A549 (cell line): ENCODE measurements at regions not wholly inside any gene's neighbourhood (a gene's known extent, or its start where the extent isn't known, plus 50 kb on each side); places are given as distances from the start of the nearest gene placed in this dataset.

ENCODE experiments used
- KDM5A ChIP-seq: fragments of 200-600 bp; sonication (generic); IDR thresholded peaks from 2 replicates; pipeline ENCODE4 v1.6.1; 2016; ENCODE audit warnings: antibody characterized with exemption, mild to moderate bottlenecking
- TP53 ChIP-seq: fragments of 250-450 bp; sonication (Bioruptor Pico); IDR thresholded peaks from 2 replicates; pipeline ENCODE4 v1.5.0; 2021; ENCODE audit warnings: mild to moderate bottlenecking, moderate library complexity
- TF ChIP-seq, protein P1 (sequence below): fragments of >200 bp; sonication (Bioruptor Twin); formaldehyde crosslinking; IDR thresholded peaks from 3 replicates; pipeline ENCODE4 v1.5.1; 2016

DNA sequence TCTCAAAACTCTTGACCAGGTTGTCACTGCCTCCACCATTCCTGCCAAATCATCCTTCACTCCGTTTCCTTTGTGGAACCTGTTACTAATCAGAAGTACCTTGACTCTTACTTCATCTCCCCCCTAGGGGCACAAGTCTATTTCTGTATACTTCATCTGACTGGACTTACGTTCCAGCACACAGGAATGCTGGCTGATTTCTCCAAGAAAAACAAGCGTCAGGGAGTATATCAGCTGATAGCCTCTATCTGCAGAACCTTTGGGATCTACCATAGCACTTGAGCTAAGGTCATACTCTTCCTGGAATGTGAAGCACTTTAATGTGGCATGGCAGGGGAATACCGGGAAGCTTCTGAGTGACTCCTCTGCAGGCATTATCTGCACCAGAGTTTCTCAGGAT, 178.1 kb upstream of the MOCS1 start:
- TF ChIP-seq TP53 (CRISPR knock-in tag) (no peak), KDM5A (no peak)
- TF ChIP-seq, protein P1, sequence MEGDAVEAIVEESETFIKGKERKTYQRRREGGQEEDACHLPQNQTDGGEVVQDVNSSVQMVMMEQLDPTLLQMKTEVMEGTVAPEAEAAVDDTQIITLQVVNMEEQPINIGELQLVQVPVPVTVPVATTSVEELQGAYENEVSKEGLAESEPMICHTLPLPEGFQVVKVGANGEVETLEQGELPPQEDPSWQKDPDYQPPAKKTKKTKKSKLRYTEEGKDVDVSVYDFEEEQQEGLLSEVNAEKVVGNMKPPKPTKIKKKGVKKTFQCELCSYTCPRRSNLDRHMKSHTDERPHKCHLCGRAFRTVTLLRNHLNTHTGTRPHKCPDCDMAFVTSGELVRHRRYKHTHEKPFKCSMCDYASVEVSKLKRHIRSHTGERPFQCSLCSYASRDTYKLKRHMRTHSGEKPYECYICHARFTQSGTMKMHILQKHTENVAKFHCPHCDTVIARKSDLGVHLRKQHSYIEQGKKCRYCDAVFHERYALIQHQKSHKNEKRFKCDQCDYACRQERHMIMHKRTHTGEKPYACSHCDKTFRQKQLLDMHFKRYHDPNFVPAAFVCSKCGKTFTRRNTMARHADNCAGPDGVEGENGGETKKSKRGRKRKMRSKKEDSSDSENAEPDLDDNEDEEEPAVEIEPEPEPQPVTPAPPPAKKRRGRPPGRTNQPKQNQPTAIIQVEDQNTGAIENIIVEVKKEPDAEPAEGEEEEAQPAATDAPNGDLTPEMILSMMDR = no peak
